Progenitor cell of endocrine pancreas (in vitro differentiated cells): ENCODE measurements at regions not wholly inside any gene's neighbourhood (a gene's known extent, or its start where the extent isn't known, plus 50 kb on each side); places are given as distances from the start of the nearest gene placed in this dataset.
A peak's percentile ranks its signal among the peaks of the same experiment; 100 is the strongest.
"Not testable (repeated sequence)": the region's sequence is repeated elsewhere in the genome, so short reads cannot be mapped to it uniquely, and the experiment has no call there.

Experiments
- DNase-seq: peaks from one replicate; pipeline ENCODE4 v3.0.0; 2021; ENCODE audit warnings: low spot score; ENCODE audit not compliant: unreplicated experiment
- H3K27ac Mint-ChIP-seq: 2 replicates; pipeline ENCODE4 v1.8.0; 2021; ENCODE audit warnings: mild to moderate bottlenecking, moderate library complexity, mixed read lengths
- H3K27me3 Mint-ChIP-seq: 2 replicates; pipeline ENCODE4 v1.8.0; 2021; ENCODE audit warnings: mixed read lengths
- H3K36me3 Mint-ChIP-seq: 2 replicates; pipeline ENCODE4 v1.8.0; 2022; ENCODE audit warnings: mixed read lengths; ENCODE audit not compliant: insufficient read depth
- H3K4me1 Mint-ChIP-seq: 2 replicates; pipeline ENCODE4 v1.8.0; 2021; ENCODE audit warnings: low read depth, mixed read lengths
- H3K4me3 Mint-ChIP-seq: 2 replicates; pipeline ENCODE4 v1.8.0; 2021; ENCODE audit warnings: low read depth, mild to moderate bottlenecking, moderate library complexity, mixed read lengths
- H3K9me3 Mint-ChIP-seq: 2 replicates; pipeline ENCODE4 v1.8.0; 2021; ENCODE audit warnings: low read depth, mixed read lengths
- CTCF ChIP-seq: fragments of 200-600 bp; sonication (generic); IDR thresholded peaks from one replicate; pipeline ENCODE4 v1.5.0; 2021; ENCODE audit warnings: antibody characterized with exemption, mild to moderate bottlenecking; ENCODE audit not compliant: unreplicated experiment

GRCh38 chr6:112603726-112604125 lies 256.6 kb downstream of the RFPL4B start:
- no peaks in the 10 kb centered on the region for H3K27me3 Mint-ChIP-seq
- DNase-seq = no peak
- H3K27ac Mint-ChIP-seq = no peak overlapping the region
- peaks cover 15% of the 10 kb centered on the region for H3K9me3 Mint-ChIP-seq
- H3K4me3 Mint-ChIP-seq = no peak overlapping the region
- TF ChIP-seq CTCF = no peak
- H3K4me1 Mint-ChIP-seq = no peaks in the 10 kb centered on the region
- H3K36me3 Mint-ChIP-seq = peaks cover 3% of the 10 kb centered on the region

GRCh38 chr6:112606656-112607435 lies 259.7 kb downstream of the RFPL4B start:
- no peak overlapping the region for H3K27ac Mint-ChIP-seq
- peaks cover 3% of the 10 kb centered on the region for H3K36me3 Mint-ChIP-seq
- peaks cover 26% of the 10 kb centered on the region for H3K9me3 Mint-ChIP-seq
- DNase-seq = no peak
- H3K4me1 Mint-ChIP-seq = no peaks in the 10 kb centered on the region
- TF ChIP-seq CTCF = no peak
- H3K4me3 Mint-ChIP-seq = no peak overlapping the region
- H3K27me3 Mint-ChIP-seq = no peaks in the 10 kb centered on the region

GRCh38 chr6:112608925-112609324 lies 261.8 kb downstream of the RFPL4B start:
- H3K4me3 Mint-ChIP-seq, DNase-seq, H3K4me1 Mint-ChIP-seq, H3K27me3 Mint-ChIP-seq, H3K36me3 Mint-ChIP-seq, H3K27ac Mint-ChIP-seq: not testable (repeated sequence)
- peaks cover 22% of the 10 kb centered on the region for H3K9me3 Mint-ChIP-seq

- DNase-seq = no peak
- Mint-ChIP-seq H3K9me3 (peaks cover 15% of the 10 kb centered on the region), H3K36me3 (peaks cover 2% of the 10 kb centered on the region), H3K27ac (no peak overlapping the region), H3K4me1 (no peaks in the 10 kb centered on the region), H3K4me3 (no peak overlapping the region), H3K27me3 (no peaks in the 10 kb centered on the region)
- no peak for TF ChIP-seq CTCF
These were observed 266.3 kb downstream of the RFPL4B start for GRCh38 chr6:112613410-112613809.

- Mint-ChIP-seq H3K36me3 (no peaks in the 10 kb centered on the region), H3K27ac (no peak overlapping the region), H3K27me3 (no peaks in the 10 kb centered on the region), H3K4me1 (peaks cover 2% of the 10 kb centered on the region), H3K9me3 (no peaks in the 10 kb centered on the region), H3K4me3 (no peak overlapping the region)
- TF ChIP-seq CTCF = peak; percentile 15
- DNase-seq = no peak
These were observed 271.7 kb downstream of the RFPL4B start for GRCh38 chr6:112618849-112619248.
